Stomach (tissue), 8 donors: ENCODE measurements at regions not wholly inside any gene's neighbourhood (a gene's known extent, or its start where the extent isn't known, plus 50 kb on each side); places are given as distances from the start of the nearest gene placed in this dataset.

Experiments used
- DNase-seq, 2 donors: peaks; one replicate each; pipeline versions ENCODE4 v3.0.0 to v3.0.0-alpha.2; 2013 to 2019
- H3K27ac ChIP-seq, 5 donors: fragments of 200-600 bp in 4 of 5; sonication (generic) in 4 of 5; one replicate each; pipeline ENCODE4 v1.5.1; 2013 to 2019; ENCODE audit warnings: mild to moderate bottlenecking in 1 of 5, moderate library complexity in 1 of 5
- H3K27me3 ChIP-seq, 3 donors: fragments of 200-600 bp; sonication (generic); one replicate each; pipeline ENCODE4 v1.5.1; 2017 to 2019; ENCODE audit warnings: mixed run types in 1 of 3
- H3K36me3 ChIP-seq, 4 donors: fragments of 200-600 bp; sonication (generic); 1 replicate in 3 of 4; 2 replicates in 1 of 4; pipeline ENCODE4 v1.5.1; 2016 to 2019
- H3K4me1 ChIP-seq, 4 donors: fragments of 200-600 bp; sonication (generic); one replicate each; pipeline ENCODE4 v1.5.1; 2016 to 2019
- H3K4me3 ChIP-seq, 4 donors: fragments of 200-600 bp; sonication (generic) in 3 of 4; one replicate each; pipeline ENCODE4 v1.5.1; 2016 to 2019; ENCODE audit warnings: mild to moderate bottlenecking in 1 of 4
- H3K9me3 ChIP-seq, 4 donors: fragments of 200-600 bp; sonication (generic); one replicate each; pipeline ENCODE4 v1.5.1; 2016 to 2019
- CTCF ChIP-seq, 7 experiments: fragments of 450-650 bp in 4 of 7; fragments of 200-600 bp in 3 of 7; sonication (generic) in 3 of 7; IDR thresholded peaks; one replicate each; pipeline ENCODE4 v1.5.1; 2016 to 2019; ENCODE audit warnings: antibody characterized with exemption in 7 of 7, control low read depth in 2 of 7, mild to moderate bottlenecking in 1 of 7
- EP300 ChIP-seq: sonication (generic); formaldehyde crosslinking; IDR thresholded peaks from one replicate; pipeline ENCODE4 v1.6.1; 2017; ENCODE audit warnings: antibody characterized with exemption
- POLR2A ChIP-seq, 4 donors: fragments of 450-650 bp; IDR thresholded peaks; one replicate each; pipeline ENCODE4 v1.6.1; 2016; ENCODE audit warnings: antibody characterized with exemption in 4 of 4, control low read depth in 2 of 4, mild to moderate bottlenecking in 1 of 4, moderate library complexity in 1 of 4
- POLR2AphosphoS5 ChIP-seq, 3 donors: sonication (generic); formaldehyde crosslinking; IDR thresholded peaks; one replicate each; pipeline ENCODE4 v1.6.1; 2016; ENCODE audit warnings: antibody characterized with exemption in 3 of 3
- WGBS, 5 donors: extraction: QIAGEN DNeasy Blood & Tissue Kit in 3 of 5; methylation state at CpG; one replicate each; pipeline versions ENCODE4 v1.1.5 to v1.1.7; 2013 to 2018; 5-methylcytosine and 5-hydroxymethylcytosine counted together
- intact Hi-C: fragments of 100-400 bp; cut with DNase I; formaldehyde crosslinking; loops from one replicate; pipeline ENCODE4 v1.15.1; 2023; ENCODE audit warnings: low total_unique reads
- donor health status: healthy with polysubstance abuse.
- donor health status: Bipolar disorder and iron deficiency.
- donor health status: healthy.

- Histone ChIP-seq H3K27me3 (peaks cover 0 to 12% (median 0%) of the 10 kb centered on the region in 3 donors), H3K27ac (peak overlapping the region in 2 of 5 donors; percentile 61 to 63), H3K4me1 (peaks cover 9 to 34% (median 15%) of the 10 kb centered on the region in 4 donors), H3K4me3 (no peak overlapping the region), H3K9me3 (no peaks in the 10 kb centered on the region), H3K36me3 (no peaks in the 10 kb centered on the region)
- WGBS, 5 donors, result 46 to 67% (median 60%) methylated on average over 14 of the region's 14 CpGs
- TF ChIP-seq POLR2AphosphoS5 (IDR thresholded peaks at IDR 0.05) (no peak), POLR2A (IDR thresholded peaks at IDR 0.05) (no peak), EP300 (no peak), CTCF (IDR thresholded peaks at IDR 0.05) (no peak)
- DNase-seq, result peak in 1 of 2 donors; percentile 36
- intact Hi-C loops, result no loop called here
These were observed 314.6 kb upstream of the PROK2 start for GRCh38 chr3:72099326-72100079.

- TF ChIP-seq EP300, result no peak
- TF ChIP-seq CTCF (IDR thresholded peaks at IDR 0.05), result no peak
- TF ChIP-seq POLR2A (IDR thresholded peaks at IDR 0.05), result no peak
- TF ChIP-seq POLR2AphosphoS5 (IDR thresholded peaks at IDR 0.05), result no peak
- H3K4me3 ChIP-seq, result no peak overlapping the region
- DNase-seq, result no peak
- peaks cover 9 to 25% (median 15%) of the 10 kb centered on the region in 4 donors for H3K4me1 ChIP-seq
- no peaks in the 10 kb centered on the region for H3K36me3 ChIP-seq
- intact Hi-C loops, result no loop called here
- H3K9me3 ChIP-seq, result no peaks in the 10 kb centered on the region
- peaks cover 0 to 12% (median 0%) of the 10 kb centered on the region in 3 donors for H3K27me3 ChIP-seq
- no peak overlapping the region for H3K27ac ChIP-seq
These were observed 312.1 kb upstream of the PROK2 start for GRCh38 chr3:72097053-72097452.

- 60 to 74% (median 69%) methylated on average over 4 of the region's 4 CpGs for whole genome bisulfite sequencing, 5 donors
- peaks cover under 1 to 10% (median 6%) of the 10 kb centered on the region in 4 donors for H3K4me1 ChIP-seq
- intact Hi-C loops, result no loop called here
- H3K36me3 ChIP-seq, result no peaks in the 10 kb centered on the region
- no peak overlapping the region for H3K27ac ChIP-seq
- no peaks in the 10 kb centered on the region for H3K9me3 ChIP-seq
- no peak overlapping the region for H3K4me3 ChIP-seq
- no peak for TF ChIP-seq EP300
- no peak for TF ChIP-seq CTCF (IDR thresholded peaks at IDR 0.05)
- no peak for TF ChIP-seq POLR2AphosphoS5 (IDR thresholded peaks at IDR 0.05)
- TF ChIP-seq POLR2A (IDR thresholded peaks at IDR 0.05), result no peak
- no peak for DNase-seq
- peaks cover 0 to 5% (median 0%) of the 10 kb centered on the region in 3 donors for H3K27me3 ChIP-seq
These were observed 310.6 kb upstream of the PROK2 start for GRCh38 chr3:72095521-72095920.

GRCh38 chr3:72093992-72094334 is 309.0 kb upstream of the PROK2 start:
- Histone ChIP-seq H3K27me3 (no peaks in the 10 kb centered on the region), H3K4me3 (no peak overlapping the region), H3K9me3 (no peaks in the 10 kb centered on the region), H3K36me3 (no peaks in the 10 kb centered on the region), H3K4me1 (no peaks in the 10 kb centered on the region), H3K27ac (no peak overlapping the region)
- intact Hi-C loops, result no loop called here
- 83 to 98% (median 93%) methylated on average over 3 of the region's 3 CpGs for WGBS, 5 donors
- TF ChIP-seq CTCF (IDR thresholded peaks at IDR 0.05) (no peak), POLR2A (IDR thresholded peaks at IDR 0.05) (no peak), EP300 (no peak), POLR2AphosphoS5 (IDR thresholded peaks at IDR 0.05) (no peak)
- DNase-seq, result no peak
